ENCODE measurements at regions not wholly inside any gene's neighbourhood (a gene's known extent, or its start where the extent isn't known, plus 50 kb on each side); places are given as distances from the start of the nearest gene placed in this dataset.
"Not testable (repeated sequence)": the region's sequence is repeated elsewhere in the genome, so short reads cannot be mapped to it uniquely, and the experiment has no call there.

DNA sequence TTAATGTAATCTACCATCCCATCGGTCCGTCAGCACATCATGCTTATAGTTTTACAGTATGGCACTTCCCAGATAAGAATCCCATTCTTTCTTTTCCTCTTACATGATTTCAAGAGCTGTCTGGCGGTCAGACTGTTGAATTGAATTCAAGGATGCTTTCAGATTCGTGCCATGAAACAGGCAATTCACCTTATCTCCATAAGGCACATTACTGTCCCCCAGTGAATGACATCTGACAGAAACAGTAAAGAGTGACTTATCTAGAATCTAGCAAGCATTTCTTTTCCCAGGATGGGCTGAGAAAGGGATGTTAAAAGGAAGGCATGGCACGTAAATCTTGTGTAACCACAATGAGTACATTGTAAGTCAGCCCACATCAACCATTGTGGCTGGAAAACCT lies 61.1 kb upstream of the SEM1 start:
- FAIRE-seq (no peak), DNase-seq (ENCODE audit: insufficient read length, low spot score) (no peak)
- no peak for TF ChIP-seq POLR2A (IDR thresholded peaks at IDR 0.05; ENCODE audit: low read depth, low read length)

DNA sequence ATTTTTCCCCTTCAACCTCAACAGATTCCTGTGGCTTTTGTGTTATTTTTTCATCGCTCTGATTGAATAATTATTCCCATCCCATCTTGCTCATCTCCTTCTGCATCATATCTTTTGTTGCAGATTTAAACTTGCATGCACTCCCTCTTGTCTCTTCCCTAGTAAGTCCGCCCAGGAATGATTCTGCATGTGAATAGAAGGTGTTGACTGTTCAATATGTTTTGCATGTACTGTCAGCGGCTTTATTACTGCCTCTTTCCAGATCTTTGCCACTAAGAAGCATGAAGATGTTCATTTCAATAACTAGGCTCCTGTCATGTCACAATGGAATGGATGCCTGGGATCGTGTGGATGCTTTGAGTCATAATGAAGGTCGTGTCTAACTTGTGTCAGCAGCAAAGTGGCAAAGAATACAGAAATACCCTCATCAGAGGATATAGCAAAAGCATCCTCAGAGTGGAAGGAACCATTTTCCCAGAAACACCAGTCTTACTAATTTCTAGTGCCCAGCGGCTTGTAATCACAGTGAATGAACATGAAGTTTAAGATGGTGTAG lies 62.6 kb upstream of the SEM1 start:
- FAIRE-seq: no peak
- no peak for DNase-seq (ENCODE audit: insufficient read length, low spot score)
- no peak for TF ChIP-seq POLR2A (IDR thresholded peaks at IDR 0.05; ENCODE audit: low read depth, low read length)

DNA sequence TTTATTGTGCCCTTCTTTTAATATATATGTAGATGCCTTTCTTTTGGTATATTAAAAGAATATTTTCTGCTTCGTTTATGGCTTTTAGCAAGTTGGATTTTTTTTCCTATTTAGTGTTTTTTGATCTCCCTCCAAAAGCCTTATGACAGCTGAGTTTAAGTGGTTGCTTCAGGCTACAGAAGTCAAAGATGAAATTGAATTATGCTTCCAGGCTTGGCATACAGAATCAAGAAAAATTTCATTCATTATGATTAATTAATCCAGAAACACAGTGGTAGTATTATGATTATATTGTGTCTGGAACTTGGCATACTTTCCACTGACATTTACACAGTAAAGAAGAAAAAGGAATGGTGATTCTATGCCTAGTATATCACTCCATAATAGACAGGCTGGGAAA lies 63.8 kb upstream of the SEM1 start:
- DNase-seq (ENCODE audit: insufficient read length, low spot score) (no peak), FAIRE-seq (no peak)
- no peak for TF ChIP-seq POLR2A (IDR thresholded peaks at IDR 0.05; ENCODE audit: low read depth, low read length)

DNA sequence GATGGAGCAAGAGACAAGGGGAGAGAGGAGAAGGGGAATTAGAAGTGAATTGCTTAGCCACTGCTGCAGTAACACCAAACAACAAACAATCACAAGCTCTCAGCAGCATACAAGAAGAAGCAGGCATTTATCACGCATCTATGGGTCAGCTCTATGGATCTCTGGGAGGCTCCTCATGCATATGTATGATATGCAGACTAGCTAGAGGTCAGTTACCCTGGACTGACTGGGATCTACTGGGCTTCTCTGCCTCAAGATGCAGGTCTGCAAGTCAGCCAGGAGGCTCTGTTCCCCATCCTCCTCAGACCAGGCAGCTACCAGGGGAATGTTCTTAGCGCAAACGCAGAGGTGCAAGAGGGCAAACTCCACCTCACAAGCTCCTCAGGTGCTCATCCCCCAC lies 64.7 kb upstream of the SEM1 start:
- DNase-seq (ENCODE audit: insufficient read length, low spot score) (no peak), FAIRE-seq (no peak)
- no peak for TF ChIP-seq POLR2A (IDR thresholded peaks at IDR 0.05; ENCODE audit: low read depth, low read length)

DNA sequence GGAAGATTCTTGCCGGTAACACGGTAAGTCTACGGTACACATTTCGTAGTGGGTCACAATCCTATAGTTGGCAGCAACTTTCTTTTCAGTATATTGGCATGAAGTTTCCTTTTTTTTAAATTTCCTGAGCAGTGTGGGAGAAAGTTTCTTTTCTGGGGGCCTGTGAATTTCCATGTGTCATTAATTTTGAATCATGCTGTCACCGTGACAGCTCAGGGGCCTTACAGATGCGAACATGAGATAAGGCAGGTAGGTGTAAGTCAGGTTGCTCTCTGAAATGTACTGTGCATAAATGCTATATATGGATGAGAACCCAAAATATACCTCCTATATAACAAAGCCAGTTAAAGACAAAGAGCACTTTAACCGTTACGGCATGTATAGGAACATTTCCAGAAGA lies 65.4 kb upstream of the SEM1 start:
- TF ChIP-seq POLR2A (IDR thresholded peaks at IDR 0.05; ENCODE audit: low read depth, low read length): no peak
- FAIRE-seq (no peak), DNase-seq (ENCODE audit: insufficient read length, low spot score) (no peak)

DNA sequence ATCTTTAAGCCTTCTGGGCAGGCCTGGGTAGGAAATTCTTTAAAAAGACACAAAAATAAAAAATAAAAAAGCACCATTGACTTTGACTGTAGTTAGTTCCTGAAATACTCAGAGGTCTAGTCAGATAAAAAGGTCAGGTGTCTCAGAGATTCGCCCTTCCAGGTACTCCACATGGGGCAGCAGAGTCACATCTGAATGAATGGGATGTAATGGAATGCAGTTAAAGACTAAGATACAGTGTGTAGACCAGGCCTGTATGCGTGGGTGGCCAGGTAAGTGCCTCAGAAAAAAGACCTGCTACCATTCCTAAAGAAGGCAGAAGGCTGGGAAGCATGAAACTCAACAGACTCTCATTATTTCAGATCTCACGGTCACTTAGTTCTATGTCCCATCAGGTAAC lies 68.6 kb upstream of the SEM1 start:
- no peak for FAIRE-seq
- TF ChIP-seq POLR2A (IDR thresholded peaks at IDR 0.05; ENCODE audit: low read depth, low read length): no peak
- no peak for DNase-seq (ENCODE audit: insufficient read length, low spot score)

DNA sequence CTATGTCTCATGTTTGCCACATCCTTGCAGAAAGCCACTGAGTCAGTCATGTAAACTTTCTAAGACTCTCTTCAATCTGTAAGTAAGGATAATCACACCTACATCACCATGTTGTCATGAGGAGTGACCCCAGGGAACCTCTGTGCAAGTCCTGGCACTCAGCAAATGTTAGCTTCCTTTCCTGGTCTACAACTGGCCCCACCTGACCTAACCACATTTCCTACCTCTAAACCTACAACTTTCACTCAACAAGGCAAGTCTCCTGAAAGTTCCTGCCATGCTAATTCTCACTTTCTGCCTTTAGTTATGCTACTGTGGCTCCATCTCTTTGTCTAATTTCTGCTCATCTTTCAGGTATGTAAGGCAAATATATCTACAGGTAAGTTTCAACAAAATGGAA lies 72.3 kb upstream of the SEM1 start:
- TF ChIP-seq POLR2A (IDR thresholded peaks at IDR 0.05; ENCODE audit: low read depth, low read length): no peak
- FAIRE-seq (no peak), DNase-seq (ENCODE audit: insufficient read length, low spot score) (no peak)

DNA sequence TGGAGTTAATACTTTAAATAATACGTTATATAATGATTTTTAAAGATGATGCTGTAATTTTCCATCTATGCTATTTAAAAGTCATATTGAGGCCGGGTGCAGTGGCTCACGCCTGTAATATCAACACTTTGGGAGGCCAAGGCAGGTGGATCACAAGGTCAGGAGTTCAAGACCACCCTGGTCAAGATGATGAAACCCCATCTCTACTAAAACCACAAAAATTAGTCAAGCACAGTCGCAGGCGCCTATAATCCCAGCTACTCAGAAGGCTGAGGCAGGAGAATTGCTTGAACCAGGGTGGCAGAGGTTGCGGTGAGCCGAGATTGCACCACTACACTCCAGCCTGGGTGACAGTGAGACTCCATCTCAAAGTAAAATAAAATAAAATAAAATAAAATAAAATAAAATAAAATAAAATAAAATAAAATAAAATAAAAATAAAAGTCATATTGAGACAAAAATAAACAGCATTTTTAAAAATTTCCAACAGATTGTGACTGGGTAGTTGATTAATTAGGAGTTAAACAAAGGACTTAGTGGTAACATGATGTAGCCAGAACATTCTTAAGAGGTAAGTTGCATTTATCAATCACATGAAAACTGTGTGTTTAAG lies 73.1 kb upstream of the SEM1 start:
- FAIRE-seq; DNase-seq (ENCODE audit: insufficient read length, low spot score): not testable (repeated sequence)

DNA sequence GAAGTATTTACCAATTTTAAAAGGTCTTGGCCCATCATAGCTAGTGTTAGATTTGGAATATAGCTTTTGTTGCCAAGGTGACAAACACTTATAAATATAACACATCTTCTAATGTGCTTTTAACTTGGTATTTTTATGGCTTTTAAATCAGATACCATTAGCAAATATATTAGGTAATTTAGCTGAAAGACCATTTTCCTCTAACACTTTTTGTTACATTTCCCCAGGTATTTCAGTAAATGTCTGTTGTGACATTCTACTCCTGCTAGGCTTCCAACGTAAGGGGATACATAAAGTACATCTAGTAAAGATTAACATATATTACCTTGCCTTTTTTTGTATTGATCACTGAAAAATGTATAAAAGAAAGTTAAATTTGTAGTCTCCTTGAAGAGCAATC lies 75.0 kb upstream of the SEM1 start:
- no peak for FAIRE-seq
- no peak for TF ChIP-seq POLR2A (IDR thresholded peaks at IDR 0.05; ENCODE audit: low read depth, low read length)

DNA sequence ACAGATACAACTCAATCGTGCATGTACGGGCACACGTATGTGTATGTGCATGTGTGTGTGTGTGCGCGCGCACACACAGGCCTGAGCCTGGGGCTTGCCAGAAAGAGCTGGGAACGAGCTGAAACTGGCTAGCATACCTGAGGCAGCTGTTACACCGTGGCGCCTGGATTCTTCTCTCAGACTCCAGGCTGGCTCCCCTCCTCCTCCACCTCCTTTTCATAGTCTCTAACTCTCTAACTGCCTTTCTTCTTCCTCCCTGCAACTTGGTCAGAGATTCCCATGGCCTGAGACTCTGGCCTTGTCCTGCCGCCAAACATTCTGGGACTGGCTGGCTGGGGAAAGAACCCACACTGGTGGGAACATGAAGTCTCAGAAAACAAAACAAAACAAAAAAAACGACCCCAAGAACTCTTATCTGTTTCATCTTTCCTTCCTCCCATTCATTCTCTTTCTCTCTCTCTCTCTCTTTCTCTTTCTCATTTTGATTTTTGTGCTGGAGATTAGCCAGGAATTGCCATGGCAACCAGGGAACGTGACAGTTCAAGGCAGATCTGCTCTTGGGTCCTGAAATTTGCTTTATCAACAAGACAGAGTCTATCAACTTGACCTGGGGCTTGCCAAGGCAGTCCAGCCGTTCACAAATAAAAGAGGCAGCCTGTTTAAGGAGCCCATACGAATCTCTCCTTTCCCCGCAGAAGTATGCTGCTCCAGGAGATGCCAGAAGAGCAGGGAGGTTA lies 76.8 kb upstream of the SEM1 start:
- DNase-seq (ENCODE audit: insufficient read length, low spot score): no peak
- no peak for TF ChIP-seq POLR2A (IDR thresholded peaks at IDR 0.05; ENCODE audit: low read depth, low read length)
- FAIRE-seq: no peak

More for the DNA sequence above, 75.0 kb upstream of the SEM1 start:
- no peak for DNase-seq (ENCODE audit: insufficient read length, low spot score)

DNA sequence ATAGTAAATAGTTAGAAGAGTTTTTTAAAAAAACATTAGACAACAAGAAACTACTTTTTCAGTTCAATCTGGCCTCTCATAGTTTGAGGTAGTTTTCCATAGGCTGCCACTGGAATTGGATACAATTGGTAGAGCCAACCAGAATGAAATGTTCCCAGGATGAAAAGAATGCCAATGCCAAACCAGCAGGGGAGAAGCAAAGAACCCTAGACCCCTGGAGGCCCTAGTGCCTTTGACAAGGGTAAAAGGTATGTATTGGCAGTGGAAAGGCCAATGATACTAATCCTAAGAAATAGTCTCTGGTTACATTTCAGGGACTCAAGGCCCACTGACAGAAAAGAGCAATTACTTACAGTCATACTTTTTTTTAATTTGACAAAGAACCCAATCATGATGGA lies 77.4 kb upstream of the SEM1 start:
- DNase-seq (ENCODE audit: insufficient read length, low spot score) (no peak), FAIRE-seq (no peak)
- no peak for TF ChIP-seq POLR2A (IDR thresholded peaks at IDR 0.05; ENCODE audit: low read depth, low read length)

DNA sequence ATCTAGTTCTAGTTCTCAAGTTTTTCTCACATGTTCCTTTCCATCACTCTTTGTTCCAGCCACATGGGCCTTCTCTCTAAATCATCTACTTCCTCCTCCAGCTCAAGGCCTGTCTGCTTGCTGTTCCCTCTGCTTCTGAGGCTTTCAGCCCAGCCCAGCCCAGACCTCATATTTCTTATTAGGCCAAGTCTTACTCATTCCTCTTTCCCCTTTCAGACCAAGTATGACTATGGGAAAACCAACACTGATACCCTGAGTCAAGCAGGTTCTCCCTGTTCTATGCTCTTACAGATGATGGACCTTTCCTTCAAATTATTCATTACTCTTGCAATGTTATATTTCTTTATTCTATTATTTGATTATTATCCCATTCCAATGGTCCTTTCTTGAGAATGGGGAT lies 80.3 kb upstream of the SEM1 start:
- no peak for TF ChIP-seq POLR2A (IDR thresholded peaks at IDR 0.05; ENCODE audit: low read depth, low read length)
- no peak for DNase-seq (ENCODE audit: insufficient read length, low spot score)
- FAIRE-seq: no peak

DNA sequence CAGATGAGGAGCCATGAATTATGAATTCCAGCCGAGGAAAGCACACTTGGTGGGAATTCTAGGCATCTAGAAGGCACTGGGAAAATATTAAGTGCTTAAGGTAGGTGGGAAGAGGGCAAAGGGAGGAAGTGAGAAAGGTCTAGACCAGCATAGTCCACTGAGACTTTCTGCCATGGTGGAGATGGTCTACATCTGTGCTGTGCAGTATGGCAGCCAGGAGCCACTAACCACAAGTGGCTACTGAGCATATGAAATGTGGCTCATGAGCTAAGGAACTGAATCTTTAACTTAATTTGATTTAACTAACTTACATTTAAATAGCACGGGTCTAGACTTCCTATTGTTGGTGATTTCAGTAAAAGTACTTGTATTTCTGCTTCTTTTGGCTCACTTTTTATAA lies 82.5 kb upstream of the SEM1 start:
- TF ChIP-seq POLR2A (IDR thresholded peaks at IDR 0.05; ENCODE audit: low read depth, low read length): no peak
- FAIRE-seq (no peak), DNase-seq (ENCODE audit: insufficient read length, low spot score) (no peak)

DNA sequence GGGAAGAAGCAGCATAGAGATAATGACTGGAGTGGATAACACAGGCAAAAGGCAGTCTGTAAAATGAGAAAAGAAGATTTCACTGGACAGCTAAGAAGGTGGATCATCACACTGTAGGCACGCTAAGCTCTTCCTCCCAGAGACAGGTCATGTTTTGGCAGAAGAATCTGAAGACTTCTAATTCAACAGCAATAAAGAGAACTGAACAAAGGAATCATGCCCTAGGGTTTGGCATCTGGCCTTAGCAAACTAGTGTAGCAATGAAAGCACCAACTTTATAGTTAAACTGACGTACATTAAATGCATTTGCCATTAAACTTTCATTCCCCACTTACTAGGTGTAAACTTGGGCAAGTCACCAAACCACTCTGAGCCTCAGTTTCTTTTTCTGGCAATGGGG lies 84.4 kb upstream of the SEM1 start:
- DNase-seq (ENCODE audit: insufficient read length, low spot score): no peak
- no peak for TF ChIP-seq POLR2A (IDR thresholded peaks at IDR 0.05; ENCODE audit: low read depth, low read length)
- no peak for FAIRE-seq

DNA sequence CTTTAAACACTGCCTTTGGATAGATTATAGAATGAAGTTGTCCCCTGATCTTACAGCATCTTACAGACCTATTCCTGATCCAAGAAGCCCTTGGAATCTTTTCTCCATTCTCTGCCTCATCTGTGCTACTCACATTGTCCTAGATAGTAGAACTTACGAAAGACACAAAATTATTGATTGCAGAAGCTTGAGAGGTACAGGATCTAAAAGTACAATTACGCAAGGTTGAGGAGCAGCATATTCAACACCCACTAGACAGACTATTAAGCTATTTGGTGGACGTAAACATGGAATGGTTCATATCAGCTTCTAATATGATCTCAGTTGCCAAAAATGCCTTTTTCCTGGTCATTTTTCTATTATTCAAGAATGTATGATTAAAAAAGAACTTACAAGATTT lies 90.5 kb upstream of the SEM1 start:
- TF ChIP-seq POLR2A (IDR thresholded peaks at IDR 0.05; ENCODE audit: low read depth, low read length): no peak
- DNase-seq (ENCODE audit: insufficient read length, low spot score): no peak

More for the DNA sequence above, 90.5 kb upstream of the SEM1 start:
- FAIRE-seq: no peak

All from H54 (cell line).